ENCODE measurements at regions not wholly inside any gene's neighbourhood (a gene's known extent, or its start where the extent isn't known, plus 50 kb on each side); places are given as distances from the start of the nearest gene placed in this dataset.
A peak's percentile ranks its signal among the peaks of the same experiment; 100 is the strongest.

DNA sequence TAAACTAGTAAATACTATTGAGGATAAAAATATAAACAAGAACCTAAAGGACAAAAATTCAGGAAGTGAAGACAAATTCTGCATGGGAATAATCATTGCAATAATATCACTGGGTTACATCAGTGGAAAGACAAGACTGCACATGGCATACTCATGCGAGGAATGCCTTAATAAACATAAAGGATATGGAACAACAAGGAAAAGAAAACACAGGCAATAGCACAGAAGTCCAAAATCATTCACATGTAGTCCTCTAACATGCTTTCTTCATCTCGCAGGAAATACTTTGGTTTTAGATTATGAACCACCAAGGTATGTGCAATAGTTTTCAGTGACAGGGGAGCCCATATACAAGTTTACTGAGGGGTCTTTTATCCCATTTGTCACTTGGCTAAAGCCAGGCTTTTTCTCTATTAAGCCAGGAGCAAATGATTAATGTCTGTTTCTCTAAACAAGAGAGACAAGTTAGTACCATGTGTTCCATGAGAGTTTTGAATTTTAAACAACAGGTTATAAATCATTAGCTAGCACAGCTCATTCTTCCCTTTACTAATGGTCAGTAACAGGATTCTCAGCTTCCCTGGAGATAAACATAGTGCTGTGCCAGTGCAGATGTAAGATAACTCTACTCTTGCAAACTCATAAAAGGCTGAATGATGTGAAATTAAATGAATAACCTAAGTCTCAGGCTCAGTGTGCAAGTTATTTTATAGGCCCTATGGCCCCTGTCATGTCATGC is 353.6 kb upstream of the FSIP2 start:
- 45 to 65% (median 55%) methylated on average over 2 of the region's 2 CpGs for WGBS, 5 donors
- no peaks in the 10 kb centered on the region for H3K4me1 ChIP-seq
- H3K36me3 ChIP-seq = no peaks in the 10 kb centered on the region
- H3K27me3 ChIP-seq = no peaks in the 10 kb centered on the region
- peak in 1 of 2 donors; percentile 11 for DNase-seq
- H3K4me3 ChIP-seq = no peak overlapping the region
- TF ChIP-seq CTCF (IDR thresholded peaks at IDR 0.05) = no peak
- TF ChIP-seq EP300 (IDR thresholded peaks at IDR 0.05) = no peak
- no peak for TF ChIP-seq POLR2A (IDR thresholded peaks at IDR 0.05)
- TF ChIP-seq POLR2AphosphoS5 (IDR thresholded peaks at IDR 0.05) = no peak
- intact Hi-C loops (cut with DNase I; ENCODE audit: low total_unique reads) = no loop called here
- no peak overlapping the region for H3K27ac ChIP-seq
- H3K9me3 ChIP-seq = no peaks in the 10 kb centered on the region

DNA sequence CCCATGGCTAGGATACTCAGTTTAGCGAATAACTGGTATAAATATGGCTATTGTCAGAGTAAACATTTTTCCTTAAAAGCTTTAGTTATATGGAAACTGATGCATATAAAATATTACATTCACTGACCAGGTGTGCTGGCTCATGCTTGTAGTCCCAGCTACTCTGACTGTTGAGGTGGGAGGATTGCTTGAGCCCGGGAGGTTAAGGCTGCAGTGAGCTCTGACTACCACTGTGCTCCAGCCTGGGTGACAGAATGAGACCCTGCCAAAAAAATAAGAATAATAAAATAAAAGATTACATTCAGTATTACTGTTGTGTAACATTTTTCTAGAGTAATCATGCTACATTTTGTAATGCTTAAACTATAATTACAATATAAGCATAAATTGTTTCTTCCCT is 350.4 kb upstream of the FSIP2 start:
- Histone ChIP-seq H3K27me3 (no peaks in the 10 kb centered on the region), H3K27ac (no peak overlapping the region), H3K4me1 (no peaks in the 10 kb centered on the region), H3K36me3 (no peaks in the 10 kb centered on the region), H3K4me3 (no peak overlapping the region), H3K9me3 (no peaks in the 10 kb centered on the region)
- WGBS, 5 donors = 32 to 77% (median 69%) methylated on average over 2 of the region's 2 CpGs
- no peak for TF ChIP-seq POLR2AphosphoS5 (IDR thresholded peaks at IDR 0.05)
- no peak for TF ChIP-seq POLR2A (IDR thresholded peaks at IDR 0.05)
- no peak for TF ChIP-seq CTCF (IDR thresholded peaks at IDR 0.05)
- TF ChIP-seq EP300 (IDR thresholded peaks at IDR 0.05) = no peak
- intact Hi-C loops (cut with DNase I; ENCODE audit: low total_unique reads) = no loop called here
- DNase-seq = no peak

GRCh38 chr2:185391543-185391942 is 347.1 kb upstream of the FSIP2 start:
- H3K36me3 ChIP-seq = no peaks in the 10 kb centered on the region

DNA sequence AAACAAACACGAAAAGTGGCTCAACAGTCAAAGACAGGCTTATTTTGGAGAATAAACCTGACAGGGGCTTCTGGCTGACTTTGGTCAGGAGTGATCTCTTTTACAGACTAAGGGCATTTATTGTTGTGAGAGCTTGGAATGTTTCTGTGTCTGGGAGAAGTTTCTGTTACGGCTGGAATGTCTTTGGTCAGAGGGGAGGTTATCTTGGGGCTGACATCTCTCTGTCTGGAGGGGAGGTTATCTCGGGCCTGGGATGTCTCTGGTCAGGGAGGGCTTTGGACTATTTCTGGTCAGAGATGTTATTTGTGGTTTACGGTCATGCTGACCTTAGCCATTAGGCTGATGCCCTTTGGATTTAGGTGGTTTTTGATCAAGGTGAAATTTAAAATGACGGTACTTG is 345.5 kb upstream of the FSIP2 start:
- H3K27me3 ChIP-seq = no peaks in the 10 kb centered on the region
- H3K4me1 ChIP-seq = no peaks in the 10 kb centered on the region
- no peak overlapping the region for H3K27ac ChIP-seq
- no peaks in the 10 kb centered on the region for H3K36me3 ChIP-seq
- 66 to 81% (median 73%) methylated on average over 5 of the region's 5 CpGs for WGBS, 5 donors
- no peak overlapping the region for H3K4me3 ChIP-seq
- H3K9me3 ChIP-seq = peaks cover 0 to 12% (median 7%) of the 10 kb centered on the region in 4 donors
- no peak for DNase-seq
- TF ChIP-seq POLR2A (IDR thresholded peaks at IDR 0.05) (no peak), EP300 (IDR thresholded peaks at IDR 0.05) (no peak), CTCF (IDR thresholded peaks at IDR 0.05) (no peak), POLR2AphosphoS5 (IDR thresholded peaks at IDR 0.05) (no peak)
- intact Hi-C loops (cut with DNase I; ENCODE audit: low total_unique reads) = no loop called here

More at GRCh38 chr2:185391543-185391942, 347.1 kb upstream of the FSIP2 start:
- H3K9me3 ChIP-seq = peaks cover 0 to 4% (median 2%) of the 10 kb centered on the region in 4 donors
- no peak overlapping the region for H3K27ac ChIP-seq
- TF ChIP-seq CTCF (IDR thresholded peaks at IDR 0.05) (no peak), POLR2AphosphoS5 (IDR thresholded peaks at IDR 0.05) (no peak), EP300 (IDR thresholded peaks at IDR 0.05) (no peak), POLR2A (IDR thresholded peaks at IDR 0.05) (no peak)
- DNase-seq = no peak
- no peaks in the 10 kb centered on the region for H3K4me1 ChIP-seq
- intact Hi-C loops (cut with DNase I; ENCODE audit: low total_unique reads) = no loop called here
- no peaks in the 10 kb centered on the region for H3K27me3 ChIP-seq
- no peak overlapping the region for H3K4me3 ChIP-seq

All from stomach (tissue), 8 donors.